ENCODE measurements at regions not wholly inside any gene's neighbourhood (a gene's known extent, or its start where the extent isn't known, plus 50 kb on each side); places are given as distances from the start of the nearest gene placed in this dataset.

DNA sequence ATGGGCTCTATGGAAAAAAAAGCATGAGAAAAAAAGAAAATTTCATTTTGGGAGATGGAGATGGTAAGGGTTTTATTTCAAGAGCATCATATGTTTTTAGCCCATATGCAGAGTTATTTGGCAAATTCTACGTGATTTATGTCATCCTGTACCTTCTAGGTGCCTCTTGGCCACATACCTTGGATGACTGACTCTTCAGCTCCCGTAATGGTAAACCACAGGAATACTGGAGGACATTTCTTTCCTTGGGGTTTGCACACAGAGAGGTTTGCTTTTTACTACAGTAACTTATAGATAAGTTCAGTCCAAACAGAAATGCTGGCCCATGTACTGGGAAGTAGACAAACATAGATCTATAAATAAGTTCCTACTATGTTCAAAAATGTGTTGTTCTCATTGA lies 132.2 kb downstream of the SH3BGRL2 start:
- DNase-seq = no peak

DNA sequence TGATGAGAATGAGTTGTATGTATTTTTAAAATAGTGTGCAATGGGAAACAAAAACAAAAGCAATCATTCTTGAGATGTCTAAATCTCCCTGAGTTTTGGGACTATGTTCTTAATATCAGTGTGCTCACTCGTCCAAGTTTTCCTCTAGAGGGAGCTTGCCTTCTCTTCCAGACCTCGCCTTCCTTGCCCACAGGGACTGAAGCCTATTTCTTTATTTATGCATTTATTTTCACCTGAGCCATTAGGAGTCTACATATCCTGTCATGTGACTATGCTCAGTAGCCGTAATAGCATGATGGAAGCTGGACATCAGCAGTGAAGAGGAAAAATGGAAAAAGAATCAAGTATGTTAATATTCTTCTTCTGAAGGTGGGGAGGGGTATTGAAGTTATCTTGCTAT lies 131.2 kb downstream of the SH3BGRL2 start:
- no peak for DNase-seq

- DNase-seq = no peak
Observed at GRCh38 chr6:79756496-79756895, 125.4 kb downstream of the SH3BGRL2 start.

DNA sequence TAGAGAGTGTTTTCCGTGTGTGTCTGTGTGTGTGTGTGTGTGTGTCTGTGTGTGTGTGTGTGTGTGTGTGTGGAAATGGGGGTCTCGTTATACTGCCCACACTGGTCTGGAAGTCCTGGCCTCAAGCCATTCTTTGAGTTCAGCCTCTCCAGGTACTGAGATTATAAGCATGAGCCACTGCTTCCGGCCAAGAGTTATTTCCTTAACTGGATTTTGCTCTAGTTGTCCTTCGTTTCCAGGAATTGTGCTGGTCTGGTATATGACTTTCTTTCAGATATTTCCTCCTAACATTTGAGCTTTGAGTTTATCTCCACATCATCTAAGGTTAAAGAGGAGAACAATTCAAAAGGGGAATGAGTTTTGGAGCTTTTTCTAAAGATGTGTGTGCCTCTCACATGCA lies 124.8 kb downstream of the SH3BGRL2 start:
- no peak for DNase-seq

Measured in MV-4-11 (cell line).